Stomach (tissue), 4 donors: ENCODE measurements at regions not wholly inside any gene's neighbourhood (a gene's known extent, or its start where the extent isn't known, plus 50 kb on each side); places are given as distances from the start of the nearest gene placed in this dataset.

Experiments
- CTCF ChIP-seq, 7 experiments: fragments of 450-650 bp in 4 of 7; fragments of 200-600 bp in 3 of 7; sonication (generic) in 3 of 7; IDR thresholded peaks; one replicate each; pipeline ENCODE4 v1.5.1; 2016 to 2019; ENCODE audit warnings: antibody characterized with exemption in 7 of 7, control low read depth in 2 of 7, mild to moderate bottlenecking in 1 of 7
- EP300 ChIP-seq: sonication (generic); formaldehyde crosslinking; IDR thresholded peaks from one replicate; pipeline ENCODE4 v1.6.1; 2017; ENCODE audit warnings: antibody characterized with exemption
- POLR2A ChIP-seq, 4 donors: fragments of 450-650 bp; IDR thresholded peaks; one replicate each; pipeline ENCODE4 v1.6.1; 2016; ENCODE audit warnings: antibody characterized with exemption in 4 of 4, control low read depth in 2 of 4, mild to moderate bottlenecking in 1 of 4, moderate library complexity in 1 of 4

DNA sequence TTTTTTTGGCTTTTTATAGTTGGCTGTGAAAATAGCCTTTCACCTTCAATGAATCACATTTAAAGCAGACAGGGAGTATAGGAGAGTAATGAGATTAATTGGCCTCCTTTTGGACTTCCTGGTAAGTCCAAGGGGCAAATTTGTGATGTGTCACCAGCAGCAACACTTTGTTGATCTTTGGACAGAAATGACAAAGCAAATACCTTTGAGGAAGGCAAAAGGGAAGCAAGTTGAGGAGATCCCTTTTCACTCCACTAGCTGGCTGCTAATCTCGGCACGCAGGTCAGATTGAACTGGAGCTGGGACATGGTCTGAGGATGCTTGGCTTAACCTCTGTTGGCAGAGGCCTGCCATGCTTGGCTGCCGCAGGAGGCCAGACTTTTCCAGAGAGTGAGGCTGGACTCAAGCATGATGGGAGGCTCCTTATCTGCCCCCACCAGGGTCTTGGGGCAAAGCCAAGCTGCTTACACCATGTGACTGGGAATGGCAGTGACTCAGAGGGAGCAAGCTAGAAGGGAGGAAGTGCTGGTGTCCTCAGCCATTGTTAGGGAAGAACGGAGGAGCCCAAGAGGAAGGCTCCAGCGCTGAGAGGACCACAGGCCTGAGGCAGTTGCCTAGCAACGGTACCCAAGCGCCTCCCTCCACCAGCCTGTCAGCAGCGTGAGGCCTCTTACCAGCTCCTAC is 174.5 kb upstream of the MAP1B start:
- TF ChIP-seq CTCF (IDR thresholded peaks at IDR 0.05): peak in 1 of 7 experiments; percentile 6
- TF ChIP-seq EP300: no peak
- no peak for TF ChIP-seq POLR2A (IDR thresholded peaks at IDR 0.05)
